Lung (tissue), 11 donors: ENCODE measurements at regions not wholly inside any gene's neighbourhood (a gene's known extent, or its start where the extent isn't known, plus 50 kb on each side); places are given as distances from the start of the nearest gene placed in this dataset.

Experiments
- ATAC-seq: fragments of 200-7000 bp; cut with Tn5 transposase; one replicate; pipeline ENCODE4 v1.9.1; 2020; ENCODE audit warnings: moderate number of reproducible peaks; ENCODE audit not compliant: insufficient read depth, low FRiP score
- DNase-seq, 3 donors: peaks; one replicate each; pipeline ENCODE4 v3.0.0-alpha.2; 2013 to 2017
- H3K27ac ChIP-seq, 2 donors: one replicate each; pipeline ENCODE4 v1.5.1; 2013; ENCODE audit warnings: mild to moderate bottlenecking in 2 of 2, moderate library complexity in 2 of 2, control low read depth in 1 of 2, inconsistent platforms in 1 of 2, low read depth in 1 of 2, low read length in 1 of 2
- H3K27me3 ChIP-seq, 3 donors: one replicate each; pipeline ENCODE4 v1.5.1; 2013; ENCODE audit warnings: low read length in 2 of 3; ENCODE audit not compliant: control insufficient read depth in 3 of 3, insufficient read depth in 3 of 3
- H3K36me3 ChIP-seq, 4 donors: one replicate each; pipeline ENCODE4 v1.5.1; 2013; ENCODE audit warnings: low read length in 4 of 4, mild to moderate bottlenecking in 1 of 4, moderate library complexity in 1 of 4; ENCODE audit not compliant: control insufficient read depth in 4 of 4, insufficient read depth in 4 of 4
- H3K4me1 ChIP-seq, 5 donors: one replicate each; pipeline ENCODE4 v1.5.1; 2013; ENCODE audit warnings: low read length in 5 of 5, mild to moderate bottlenecking in 2 of 5, moderate library complexity in 1 of 5; ENCODE audit not compliant: control insufficient read depth in 5 of 5, insufficient read depth in 5 of 5
- H3K4me3 ChIP-seq: one replicate; pipeline ENCODE4 v1.5.1; 2013; ENCODE audit warnings: mild to moderate bottlenecking, control low read depth, moderate library complexity
- H3K9ac ChIP-seq, 2 donors: one replicate each; pipeline ENCODE4 v1.5.1; 2013; ENCODE audit warnings: low read length in 2 of 2, control low read depth in 1 of 2; ENCODE audit not compliant: insufficient read depth in 1 of 2
- H3K9me3 ChIP-seq, 4 donors: one replicate each; pipeline ENCODE4 v1.5.1; 2013; ENCODE audit warnings: low read length in 3 of 4, mild to moderate bottlenecking in 1 of 4, moderate library complexity in 1 of 4; ENCODE audit not compliant: control insufficient read depth in 4 of 4, insufficient read depth in 3 of 4
- WGBS, 2 donors: extraction: QIAGEN DNeasy Blood & Tissue Kit; methylation state at CpG; one replicate each; pipeline ENCODE4 v1.1.7; 2013; 5-methylcytosine and 5-hydroxymethylcytosine counted together
- TF ChIP-seq, protein P1 (sequence below): IDR thresholded peaks from 2 replicates; pipeline ENCODE4 v1.5.1; 2012; ENCODE audit warnings: mild to moderate bottlenecking; ENCODE audit errors: control extremely low read depth, extremely low read depth
- donor health status: control.
- donor health status: control.
- donor health status: Bipolar disorder and iron deficiency.
- donor health status: healthy.
- donor health status: DM: yes; HTN: yes; CAD: no.

DNA sequence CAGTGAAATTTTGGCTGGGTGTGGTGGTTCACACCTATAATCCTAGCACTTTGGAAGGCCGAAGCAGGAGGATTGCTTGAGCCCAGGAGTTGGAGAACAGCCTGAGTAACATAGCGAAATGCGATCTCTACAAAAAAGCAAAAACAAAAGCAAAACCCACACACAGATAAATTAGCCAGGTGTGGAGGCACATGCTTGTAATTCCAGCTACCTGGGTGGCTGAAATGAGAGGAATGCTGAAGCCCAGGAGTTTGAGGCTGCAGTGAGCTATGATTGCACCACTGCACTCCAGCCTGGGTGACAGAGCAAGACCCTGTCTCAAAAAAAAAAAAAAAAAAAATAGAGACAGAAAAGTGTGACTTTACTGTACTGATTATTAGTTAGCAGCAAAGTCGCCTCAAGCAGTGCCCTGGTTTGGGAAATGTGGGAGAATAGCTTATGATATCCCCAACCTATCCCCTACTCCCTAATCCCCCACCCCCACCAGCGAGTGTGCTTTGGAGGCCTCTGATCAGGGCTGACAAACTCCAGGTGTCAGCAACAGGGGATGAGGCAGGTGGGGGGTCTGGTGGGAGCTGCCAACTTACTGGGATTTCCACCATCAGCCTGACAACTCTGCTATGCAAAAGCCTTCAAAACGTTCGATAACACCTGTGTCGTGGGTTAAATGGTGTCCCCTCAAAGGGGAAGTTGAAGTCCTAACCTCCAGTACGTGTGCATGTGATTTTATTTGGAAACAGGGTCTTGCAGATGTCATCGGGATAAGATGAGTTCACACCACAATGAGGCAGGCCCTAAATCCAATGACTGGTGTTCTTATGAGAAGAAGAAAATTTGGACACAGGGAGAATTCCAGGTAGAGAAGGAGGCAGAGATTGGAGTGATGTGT, 124.7 kb upstream of the SDK1 start:
- DNase-seq (no peak), ATAC-seq (no peak)
- TF ChIP-seq, protein P1, sequence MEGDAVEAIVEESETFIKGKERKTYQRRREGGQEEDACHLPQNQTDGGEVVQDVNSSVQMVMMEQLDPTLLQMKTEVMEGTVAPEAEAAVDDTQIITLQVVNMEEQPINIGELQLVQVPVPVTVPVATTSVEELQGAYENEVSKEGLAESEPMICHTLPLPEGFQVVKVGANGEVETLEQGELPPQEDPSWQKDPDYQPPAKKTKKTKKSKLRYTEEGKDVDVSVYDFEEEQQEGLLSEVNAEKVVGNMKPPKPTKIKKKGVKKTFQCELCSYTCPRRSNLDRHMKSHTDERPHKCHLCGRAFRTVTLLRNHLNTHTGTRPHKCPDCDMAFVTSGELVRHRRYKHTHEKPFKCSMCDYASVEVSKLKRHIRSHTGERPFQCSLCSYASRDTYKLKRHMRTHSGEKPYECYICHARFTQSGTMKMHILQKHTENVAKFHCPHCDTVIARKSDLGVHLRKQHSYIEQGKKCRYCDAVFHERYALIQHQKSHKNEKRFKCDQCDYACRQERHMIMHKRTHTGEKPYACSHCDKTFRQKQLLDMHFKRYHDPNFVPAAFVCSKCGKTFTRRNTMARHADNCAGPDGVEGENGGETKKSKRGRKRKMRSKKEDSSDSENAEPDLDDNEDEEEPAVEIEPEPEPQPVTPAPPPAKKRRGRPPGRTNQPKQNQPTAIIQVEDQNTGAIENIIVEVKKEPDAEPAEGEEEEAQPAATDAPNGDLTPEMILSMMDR: no peak
- no peak overlapping the region for H3K9ac ChIP-seq
- H3K27ac ChIP-seq: no peak overlapping the region
- no peak overlapping the region for H3K4me3 ChIP-seq
- H3K4me1 ChIP-seq: peaks cover 0 to 2% (median under 1%) of the 10 kb centered on the region in 5 donors
- WGBS, 2 donors: 62 to 67% methylated on average over 10 of the region's 10 CpGs
- H3K27me3 ChIP-seq: no peaks in the 10 kb centered on the region
- peaks cover 0 to 5% (median 0%) of the 10 kb centered on the region in 4 donors for H3K9me3 ChIP-seq
- no peaks in the 10 kb centered on the region for H3K36me3 ChIP-seq

DNA sequence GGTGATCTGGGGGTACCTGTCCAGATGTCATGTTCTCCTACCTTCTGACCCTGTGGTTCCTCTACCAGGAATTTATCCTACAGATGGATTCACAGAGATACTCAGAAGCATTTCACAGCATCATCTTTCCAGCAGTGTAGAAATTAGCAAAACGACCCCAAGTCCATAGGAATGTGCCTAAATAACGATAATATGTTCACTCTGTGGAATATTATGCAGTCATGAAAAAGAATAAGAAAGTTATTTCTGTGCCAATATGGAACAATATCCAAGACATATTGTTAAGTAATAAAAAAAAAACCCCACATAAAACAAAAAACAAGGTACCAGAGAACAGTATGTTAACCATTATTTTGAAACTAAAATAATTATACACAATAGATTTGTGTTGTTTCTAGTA, 123.8 kb upstream of the SDK1 start:
- H3K27ac ChIP-seq: no peak overlapping the region
- no peaks in the 10 kb centered on the region for H3K27me3 ChIP-seq
- H3K9ac ChIP-seq: no peak overlapping the region
- no peak for DNase-seq
- 76 to 83% methylated on average over 2 of the region's 2 CpGs for whole genome bisulfite sequencing, 2 donors
- TF ChIP-seq, protein P1: no peak
- peaks cover 0 to 5% (median 0%) of the 10 kb centered on the region in 4 donors for H3K9me3 ChIP-seq
- no peak overlapping the region for H3K4me3 ChIP-seq
- H3K36me3 ChIP-seq: no peaks in the 10 kb centered on the region
- ATAC-seq: no peak
- H3K4me1 ChIP-seq: peaks cover 0 to 4% (median 2%) of the 10 kb centered on the region in 5 donors

DNA sequence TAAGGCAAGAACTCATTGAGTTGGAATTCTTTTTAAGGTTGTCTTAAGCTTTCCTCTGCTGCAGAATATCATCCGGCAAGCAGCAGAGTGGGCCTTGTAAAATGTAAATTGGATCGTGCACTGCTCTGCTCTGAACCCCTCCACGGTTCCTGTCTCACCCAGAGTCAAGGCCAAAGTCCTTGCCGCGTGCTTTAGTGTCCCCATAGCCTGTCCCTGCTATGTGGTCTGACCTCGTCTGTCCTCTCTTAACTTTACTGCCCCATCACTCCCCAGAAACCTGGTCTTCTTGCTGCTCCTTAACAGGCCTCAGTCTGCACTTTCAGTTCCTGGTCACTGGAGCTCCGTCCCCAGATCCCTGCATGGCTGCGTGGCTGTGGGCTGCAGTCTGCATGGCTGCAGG, 121.6 kb upstream of the SDK1 start:
- no peak overlapping the region for H3K27ac ChIP-seq
- no peak overlapping the region for H3K4me3 ChIP-seq
- H3K9me3 ChIP-seq: peaks cover 0 to 12% (median 0%) of the 10 kb centered on the region in 4 donors
- DNase-seq (no peak), ATAC-seq (no peak)
- WGBS, 2 donors: 80 to 93% methylated on average over 8 of the region's 8 CpGs
- H3K9ac ChIP-seq: no peak overlapping the region
- H3K27me3 ChIP-seq: no peaks in the 10 kb centered on the region
- no peaks in the 10 kb centered on the region for H3K36me3 ChIP-seq
- TF ChIP-seq, protein P1: no peak
- H3K4me1 ChIP-seq: peaks cover 0 to 4% (median 2%) of the 10 kb centered on the region in 5 donors
